IMR-90 (cell line): ENCODE measurements at regions not wholly inside any gene's neighbourhood (a gene's known extent, or its start where the extent isn't known, plus 50 kb on each side); places are given as distances from the start of the nearest gene placed in this dataset.

Experiments
- ATAC-seq: fragments of 200-7000 bp; cut with Tn5 transposase; 2 replicates; pipeline ENCODE4 v1.9.1; 2020; ENCODE audit warnings: low read depth, mild to moderate bottlenecking, moderate library complexity
- BruUV-seq: library from RNA; stranded (reverse); fragments of 400-500 nt; replicated peaks from 2 replicates; lab custom pipeline; 2021; lab: Mats Ljungman, UMichigan
- CTCF ChIA-PET: fragments of 300-600 bp; formaldehyde crosslinking; extraction: SDS; loops from one replicate; lab custom pipeline; 2021; ENCODE audit warnings: antibody characterized with exemption; lab: Yijun Ruan, JAX
- POLR2A ChIA-PET: fragments of 300-600 bp; sonication (Branson Sonifier 250); formaldehyde crosslinking; loops from one replicate; lab custom pipeline; 2022; ENCODE audit warnings: antibody characterized with exemption; ENCODE audit not compliant: unreplicated experiment; lab: Charles Lee
- DNase-seq: peaks from one replicate; pipeline ENCODE4 v3.0.0; 2013
- H2AFZ ChIP-seq: replicated peaks from 2 replicates; pipeline ENCODE3; 2013; ENCODE audit warnings: low read length, mild to moderate bottlenecking; ENCODE audit not compliant: poor library complexity
- H2AK5ac ChIP-seq: 2 replicates; pipeline ENCODE4 v1.6.1; 2013; ENCODE audit warnings: low read depth, low read length, inconsistent platforms
- H2AK9ac ChIP-seq: replicated peaks from 2 replicates; pipeline ENCODE3; 2013; ENCODE audit warnings: mild to moderate bottlenecking, low read depth, low read length, moderate library complexity; ENCODE audit not compliant: poor library complexity
- H2BK120ac ChIP-seq: 2 replicates; pipeline ENCODE4 v1.6.1; 2013; ENCODE audit warnings: low read depth, low read length, inconsistent platforms
- H2BK15ac ChIP-seq: 3 replicates; pipeline ENCODE4 v1.6.1; 2013; ENCODE audit warnings: low read depth, low read length, inconsistent platforms
- H2BK20ac ChIP-seq: 2 replicates; pipeline ENCODE4 v1.6.1; 2013; ENCODE audit warnings: low read depth, mild to moderate bottlenecking, inconsistent platforms, low read length, moderate library complexity
- H2BK5ac ChIP-seq: 2 replicates; pipeline ENCODE4 v1.6.1; 2013; ENCODE audit warnings: mild to moderate bottlenecking, low read depth, low read length, inconsistent platforms; ENCODE audit not compliant: poor library complexity, severe bottlenecking
- H3K14ac ChIP-seq: replicated peaks from 2 replicates; pipeline ENCODE4 v1.6.1; 2013; ENCODE audit warnings: low read depth, low read length, inconsistent platforms
- H3K18ac ChIP-seq: 2 replicates; pipeline ENCODE4 v1.6.1; 2013; ENCODE audit warnings: low read depth, low read length, control low read depth
- H3K23ac ChIP-seq: 2 replicates; pipeline ENCODE4 v1.6.1; 2013; ENCODE audit warnings: low read depth, low read length, inconsistent platforms
- H3K27ac ChIP-seq: 2 replicates; pipeline ENCODE4 v1.5.1; 2013; ENCODE audit warnings: mild to moderate bottlenecking, control low read depth, low read length; ENCODE audit not compliant: insufficient read depth
- H3K27me3 ChIP-seq: 2 replicates; pipeline ENCODE4 v1.6.1; 2013; ENCODE audit warnings: low read length; ENCODE audit not compliant: control insufficient read depth, insufficient read depth
- H3K36me3 ChIP-seq: 2 replicates; pipeline ENCODE4 v1.6.1; 2013; ENCODE audit warnings: low read length, mixed read lengths; ENCODE audit not compliant: control insufficient read depth, insufficient read depth
- H3K4ac ChIP-seq: 2 replicates; pipeline ENCODE4 v1.6.1; 2013; ENCODE audit warnings: low read depth, low read length, inconsistent platforms
- H3K4me1 ChIP-seq: 2 replicates; pipeline ENCODE4 v1.6.1; 2013; ENCODE audit warnings: low read length, mixed read lengths; ENCODE audit not compliant: control insufficient read depth, insufficient read depth
- H3K4me2 ChIP-seq: 2 replicates; pipeline ENCODE4 v1.6.1; 2013; ENCODE audit warnings: low read depth, mild to moderate bottlenecking, control low read depth, low read length, moderate library complexity
- H3K4me3 ChIP-seq: 2 replicates; pipeline ENCODE4 v1.5.1; 2013; ENCODE audit warnings: low read depth, mild to moderate bottlenecking, control low read depth, low read length, moderate library complexity; ENCODE audit not compliant: insufficient read depth
- H3K56ac ChIP-seq: 2 replicates; pipeline ENCODE4 v1.6.1; 2013; ENCODE audit warnings: low read length, inconsistent platforms; ENCODE audit not compliant: insufficient read depth; ENCODE audit errors: extremely low read depth
- H3K79me1 ChIP-seq, 2 experiments: 2 replicates each; pipeline ENCODE4 v1.6.1; 2013; ENCODE audit warnings: low read length in 2 of 2, inconsistent platforms in 1 of 2, low read depth in 1 of 2
- H3K9ac ChIP-seq: 2 replicates; pipeline ENCODE4 v1.6.1; 2013; ENCODE audit warnings: low read depth, low read length, control low read depth
- H3K9me1 ChIP-seq: 2 replicates; pipeline ENCODE4 v1.6.1; 2013; ENCODE audit warnings: low read length, inconsistent platforms; ENCODE audit not compliant: insufficient read depth
- H3K9me3 ChIP-seq: 2 replicates; pipeline ENCODE4 v1.6.1; 2013; ENCODE audit warnings: low read length; ENCODE audit not compliant: control insufficient read depth, insufficient read depth
- H4K20me1 ChIP-seq: 2 replicates; pipeline ENCODE4 v1.6.1; 2013; ENCODE audit warnings: low read length, inconsistent platforms; ENCODE audit not compliant: insufficient read depth
- H4K5ac ChIP-seq: 2 replicates; pipeline ENCODE4 v1.6.1; 2013; ENCODE audit warnings: mild to moderate bottlenecking, low read depth, low read length, control low read depth
- H4K8ac ChIP-seq, 2 experiments: 2 replicates each; pipeline ENCODE4 v1.6.1; 2013; ENCODE audit warnings: low read depth in 2 of 2, low read length in 2 of 2, control low read depth in 1 of 2, inconsistent platforms in 1 of 2
- H4K91ac ChIP-seq: 2 replicates; pipeline ENCODE4 v1.6.1; 2013; ENCODE audit warnings: low read depth, low read length, inconsistent platforms; ENCODE audit not compliant: insufficient read depth
- BHLHE40 ChIP-seq: fragments of 150-350 bp; IDR thresholded peaks from 2 replicates; pipeline ENCODE4 v1.6.1; 2016; ENCODE audit warnings: mild to moderate bottlenecking, low read depth, low read length
- WGBS, 2 experiments: methylation state at CpG; one replicate each; pipeline versions ENCODE4 v1.1.5 to v1.1.7; 2013; ENCODE audit warnings: missing lambda C conversion rate in 2 of 2; ENCODE audit not compliant: insufficient read length in 1 of 2; ENCODE audit errors: extremely low coverage in 2 of 2; 5-methylcytosine and 5-hydroxymethylcytosine counted together
- dilution Hi-C: fragments of 300-500 bp; cut with HindIII; formaldehyde crosslinking; loops from one replicate; pipeline ENCODE4 v1.14.3; 2018; ENCODE audit warnings: low sequenced_read_pairs; ENCODE audit not compliant: unreplicated experiment
- in situ Hi-C: fragments of 300-500 bp; cut with MboI; formaldehyde crosslinking; loops from 3 replicates; pipeline ENCODE4 v1.14.3; 2019; ENCODE audit warnings: low sequenced_read_pairs, inconsistent platforms, mixed read lengths
- intact Hi-C: fragments of 100-400 bp; cut with micrococcal nuclease; formaldehyde crosslinking; loops from 2 replicates; pipeline ENCODE4 v1.10.0; 2022

DNA sequence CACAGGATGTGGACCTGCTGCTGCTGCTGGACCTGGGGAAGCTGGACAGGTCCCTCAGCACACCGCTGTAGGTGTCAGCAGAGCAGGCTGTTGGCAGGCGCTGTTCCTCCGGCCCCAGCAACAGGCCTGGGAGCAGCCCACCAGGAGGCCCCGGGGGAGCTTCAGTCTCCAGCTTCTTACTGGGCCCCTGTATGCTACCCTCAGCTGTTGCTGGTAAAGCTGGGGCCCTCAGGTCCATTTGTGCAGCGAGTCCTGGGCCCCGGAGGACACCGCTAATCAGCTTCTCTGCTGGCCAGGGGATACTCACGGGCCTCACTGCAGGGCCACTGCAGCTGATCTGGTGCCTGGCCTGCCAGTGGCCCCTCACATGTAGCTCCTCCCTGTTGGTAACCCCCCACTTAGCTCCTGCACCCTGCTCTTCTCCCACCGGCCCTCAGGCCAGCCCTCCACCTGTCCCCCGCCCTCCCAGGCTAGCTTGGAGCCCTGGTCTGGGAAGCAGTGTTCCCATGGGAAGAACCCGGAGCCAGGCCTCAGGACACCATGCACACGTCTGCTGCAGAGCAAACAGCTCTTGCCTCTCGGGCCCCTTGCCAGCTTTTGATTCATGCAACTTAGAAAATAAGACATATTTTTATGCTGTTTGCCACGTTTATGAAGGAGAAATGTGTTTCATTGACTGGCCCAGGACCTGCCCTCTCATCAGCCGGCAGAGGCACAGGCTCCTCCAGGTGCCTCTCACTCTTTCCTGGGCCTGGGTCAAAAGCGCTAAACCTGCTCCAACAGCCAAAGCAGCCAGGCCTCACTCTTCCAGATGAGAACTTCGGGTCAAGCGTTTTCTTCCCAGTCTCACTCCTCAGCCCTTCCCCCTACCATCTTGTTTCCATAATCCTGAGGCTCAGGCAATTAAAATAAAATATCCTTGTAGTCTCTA is 61.0 kb upstream of the ADAMTS2 start:
- H2BK20ac ChIP-seq, result no peak overlapping the region

More for the DNA sequence above, 61.0 kb upstream of the ADAMTS2 start:
- no peak overlapping the region for H3K27ac ChIP-seq
- in situ Hi-C loops (loop anchor here (10.0 kb wide), 1 partner anchor 241 kb away; no protein-coding TSS in a partner anchor), dilution Hi-C loops (no loop called here), intact Hi-C loops (no loop called here)
- H3K18ac ChIP-seq, result no peak overlapping the region
- no peak overlapping the region for H2BK120ac ChIP-seq
- H4K91ac ChIP-seq, result no peak overlapping the region
- peaks cover 3% of the 10 kb centered on the region; the same call in 1 of the 2 replicates for H3K9me3 ChIP-seq
- H3K23ac ChIP-seq, result no peak overlapping the region
- ChIA-PET CTCF (interaction anchor here (3.1 kb wide), 1 partner anchor 239 kb away, joined by 14 read pairs; no protein-coding TSS in a partner anchor), POLR2A (no interaction called here)
- no peak overlapping the region for H3K56ac ChIP-seq
- H3K9ac ChIP-seq, result no peak overlapping the region
- no peak overlapping the region for H3K4ac ChIP-seq
- no peak overlapping the region for H2AK9ac ChIP-seq
- H3K14ac ChIP-seq, result no peak overlapping the region
- no peak overlapping the region for H4K5ac ChIP-seq
- DNase-seq (peak; percentile 20), ATAC-seq (no peak)
- BruUV-seq, result no TSS peak
- H4K8ac ChIP-seq, result no peak overlapping the region
- H2AK5ac ChIP-seq, result no peak overlapping the region
- H2BK15ac ChIP-seq, result no peak overlapping the region
- no peaks in the 10 kb centered on the region for H4K20me1 ChIP-seq
- H3K27me3 ChIP-seq, result no peaks in the 10 kb centered on the region
- H2AFZ ChIP-seq, result peak overlapping the region; percentile 54
- WGBS, 2 experiments, result 59% methylated on average over 7 of the region's 18 CpGs; no CpG with 5 or more reads in 1 of the 2 experiments
- no peaks in the 10 kb centered on the region for H3K9me1 ChIP-seq
- H3K4me2 ChIP-seq, result no peak overlapping the region
- H3K4me1 ChIP-seq, result no peaks in the 10 kb centered on the region; the same call in 1 of the 2 replicates
- TF ChIP-seq BHLHE40, result no peak
- H2BK5ac ChIP-seq, result no peak overlapping the region
- H3K36me3 ChIP-seq, result no peaks in the 10 kb centered on the region
- no peaks in the 10 kb centered on the region for H3K79me1 ChIP-seq
- H3K4me3 ChIP-seq, result no peak overlapping the region
